Raji (cell line): ENCODE measurements at regions not wholly inside any gene's neighbourhood (a gene's known extent, or its start where the extent isn't known, plus 50 kb on each side); places are given as distances from the start of the nearest gene placed in this dataset.

Experiments
- POLR2A ChIP-seq: IDR thresholded peaks from 2 replicates; pipeline ENCODE4 v1.6.1; 2011; ENCODE audit warnings: low read depth, low read length, control low read depth; ENCODE audit not compliant: insufficient read depth

DNA sequence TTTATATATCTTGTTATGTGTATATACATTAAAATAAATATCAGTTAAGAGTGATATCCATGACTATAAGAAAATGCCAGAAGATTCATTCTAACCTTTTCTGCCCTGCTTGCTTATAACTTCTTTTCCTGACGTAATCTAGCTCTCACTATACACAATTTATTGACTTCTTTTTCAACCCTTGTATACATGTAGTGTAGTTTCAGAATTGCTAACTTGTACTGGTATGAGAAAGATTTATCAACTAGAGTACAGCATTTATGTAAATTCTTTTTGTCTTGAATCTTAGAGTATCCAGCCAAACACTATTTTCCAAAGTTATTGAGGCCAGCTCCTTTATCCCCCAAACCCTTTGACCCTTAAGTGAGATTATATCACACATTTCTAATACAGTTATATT lies 798.0 kb upstream of the RAB6C start:
- no peak for TF ChIP-seq POLR2A

DNA sequence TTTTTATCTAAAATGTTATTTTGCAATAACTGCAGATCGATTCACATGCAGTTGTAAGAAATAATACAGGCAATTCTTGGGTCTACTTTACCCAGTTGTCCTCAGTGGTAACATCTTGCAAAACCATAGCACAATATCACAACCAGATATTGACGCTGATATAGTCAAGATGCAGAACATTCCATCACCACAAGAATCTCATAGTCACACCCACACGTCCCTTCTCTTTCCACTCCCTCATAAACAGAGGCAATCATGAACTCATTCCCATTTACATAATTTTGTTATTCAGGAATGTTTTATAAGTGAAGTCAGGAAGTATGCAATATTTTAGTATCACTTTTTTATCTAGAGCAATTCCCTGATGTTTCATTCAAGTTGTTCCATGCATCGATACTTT lies 797.5 kb upstream of the RAB6C start:
- no peak for TF ChIP-seq POLR2A

DNA sequence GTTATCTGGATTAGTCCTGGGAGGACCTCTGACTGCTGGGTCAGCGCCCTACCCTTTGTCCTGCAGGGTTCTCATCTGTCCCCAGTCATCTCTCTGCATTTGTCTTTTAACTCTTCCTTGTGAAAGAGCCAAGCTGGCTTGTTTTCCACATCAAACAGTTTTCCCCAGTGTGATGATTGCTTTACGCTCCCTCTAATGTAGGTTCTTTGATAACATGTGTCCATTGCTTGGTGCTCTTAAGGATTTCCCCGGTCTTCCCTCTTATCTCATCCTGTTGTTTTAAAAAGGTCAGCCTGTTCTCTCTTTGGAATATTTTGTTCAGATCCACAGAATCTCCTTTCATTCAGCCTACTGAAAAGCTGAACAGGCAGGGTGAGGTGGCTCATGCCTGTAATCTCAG lies 792.1 kb upstream of the RAB6C start:
- no peak for TF ChIP-seq POLR2A

DNA sequence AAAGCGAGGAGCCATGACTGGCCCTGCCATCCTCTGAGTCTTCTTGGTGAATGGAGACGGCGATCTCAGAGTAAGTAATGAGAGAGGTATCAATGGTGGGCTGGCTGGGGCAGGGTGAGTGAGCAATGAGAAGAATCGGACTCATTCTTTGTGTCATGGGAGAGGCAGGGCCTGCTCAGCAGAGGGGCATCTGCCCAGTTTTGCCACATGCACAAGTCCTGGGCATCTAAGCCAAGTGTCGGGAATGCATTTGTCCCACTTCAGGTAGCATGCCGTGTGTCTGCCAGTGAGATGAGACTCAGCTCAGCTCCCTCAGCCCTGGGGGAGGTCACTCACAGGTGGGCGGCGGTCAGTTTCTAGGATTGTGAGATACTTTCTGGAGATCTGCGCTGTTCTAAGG lies 791.0 kb upstream of the RAB6C start:
- no peak for TF ChIP-seq POLR2A

DNA sequence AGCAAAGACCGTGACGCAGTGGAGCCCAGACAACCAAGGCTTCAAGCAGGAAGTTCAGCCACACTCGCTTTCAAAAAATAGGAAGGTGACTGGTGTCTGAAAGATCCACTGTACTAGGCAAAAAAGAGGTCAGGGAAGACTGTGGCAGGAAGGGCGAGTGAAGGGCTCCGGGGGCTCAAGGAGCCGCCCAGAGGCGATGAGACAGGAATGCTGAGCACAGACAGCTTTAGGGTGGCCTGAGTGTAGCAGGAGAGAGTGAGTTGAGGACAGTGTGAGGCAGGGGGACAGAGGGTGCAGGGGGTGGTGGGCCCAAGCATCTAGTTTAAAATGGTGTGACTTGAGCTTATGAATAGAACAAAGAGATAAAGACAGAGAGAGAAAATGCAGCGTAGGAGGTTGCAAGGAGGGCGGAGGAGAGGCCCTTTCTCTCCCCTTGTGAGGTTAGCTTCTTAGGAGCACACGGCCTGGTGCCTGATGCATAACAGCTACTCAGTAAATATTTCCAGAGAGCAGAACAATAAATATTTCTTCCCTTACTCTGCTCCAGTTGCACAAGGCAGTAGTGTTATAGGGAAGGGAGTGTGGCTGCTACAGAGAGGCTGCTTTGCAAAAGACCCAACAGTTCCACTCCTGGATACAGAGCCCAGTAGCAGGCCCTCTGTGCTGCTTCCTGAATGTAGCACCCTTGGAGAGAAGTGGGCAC lies 789.7 kb upstream of the RAB6C start:
- no peak for TF ChIP-seq POLR2A

DNA sequence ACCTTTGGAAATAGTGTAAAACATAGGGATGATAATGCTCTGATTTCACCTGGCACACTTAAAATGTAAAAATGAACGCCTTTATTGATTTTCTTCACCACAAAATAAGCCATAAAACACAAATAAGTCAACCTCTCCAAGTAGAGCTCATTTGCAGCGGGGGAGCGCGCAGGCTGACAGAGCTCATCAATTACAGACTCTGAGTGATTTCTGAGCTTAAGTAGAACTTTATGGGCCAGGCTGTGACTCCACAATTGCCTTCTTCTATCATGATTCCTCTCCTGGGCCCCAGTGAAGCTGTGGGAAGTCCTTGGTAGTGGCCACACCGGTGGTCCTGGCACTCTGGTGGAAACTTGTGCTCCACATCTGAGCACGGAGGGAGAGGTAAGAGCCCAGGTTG lies 789.0 kb upstream of the RAB6C start:
- TF ChIP-seq POLR2A, result no peak

DNA sequence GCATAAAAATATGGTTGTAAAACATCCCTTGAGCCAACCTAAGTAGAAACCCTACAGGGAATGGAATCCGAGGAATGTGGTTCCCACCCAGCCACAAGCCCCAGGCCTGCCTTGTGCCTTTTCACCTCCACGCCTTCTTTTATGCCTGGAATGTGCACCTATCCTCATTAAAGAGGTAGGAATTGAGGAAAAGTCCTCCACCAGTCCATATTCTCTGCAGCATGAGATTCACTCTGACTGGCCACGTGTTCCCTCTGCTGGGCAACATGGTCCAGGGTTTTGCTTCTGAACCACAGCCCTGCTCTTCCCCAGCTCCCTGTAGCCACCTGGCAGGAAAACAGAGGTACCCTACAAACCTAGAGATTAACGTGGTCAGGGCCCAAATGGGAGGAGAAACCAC lies 787.9 kb upstream of the RAB6C start:
- TF ChIP-seq POLR2A, result no peak

DNA sequence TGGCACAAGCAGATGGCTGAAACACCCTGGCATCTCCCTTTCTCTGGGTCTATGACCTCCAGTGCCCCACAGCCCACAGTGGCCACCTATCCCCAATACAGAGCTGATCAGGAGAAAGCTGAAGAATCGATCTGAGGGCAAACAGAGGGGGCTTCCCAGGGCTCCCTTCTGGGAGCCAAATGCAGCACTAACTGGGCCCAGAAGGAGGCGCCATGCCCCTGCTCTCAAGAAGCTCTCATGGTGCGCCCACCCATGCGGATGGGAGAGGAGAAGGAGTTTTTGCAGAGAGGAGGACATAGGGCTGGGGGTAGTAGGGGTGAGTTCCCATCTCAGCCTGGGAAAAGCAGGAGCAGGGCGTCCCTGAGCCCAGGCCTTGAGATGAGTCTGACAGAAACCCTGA lies 787.3 kb upstream of the RAB6C start:
- TF ChIP-seq POLR2A, result no peak

DNA sequence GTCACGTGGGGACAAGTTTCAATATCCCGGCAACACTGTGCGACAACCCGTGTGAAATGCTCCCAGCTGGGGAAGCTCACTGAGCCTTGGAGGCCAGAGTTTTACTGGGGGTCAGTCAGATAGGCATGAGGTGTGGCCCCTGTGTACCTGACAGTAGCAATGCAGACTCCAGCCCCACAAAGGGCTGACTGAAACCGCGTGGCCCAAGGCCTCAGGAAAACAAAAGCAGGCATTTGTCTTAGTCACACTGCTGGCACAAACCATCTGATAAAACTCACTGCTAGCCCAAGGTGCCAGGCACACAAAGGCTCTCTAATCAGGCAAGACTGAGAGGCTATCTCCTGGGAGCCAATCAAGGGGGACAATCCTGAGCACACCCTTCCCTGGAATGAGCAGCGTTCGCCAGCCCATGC lies 786.6 kb upstream of the RAB6C start:
- no peak for TF ChIP-seq POLR2A

DNA sequence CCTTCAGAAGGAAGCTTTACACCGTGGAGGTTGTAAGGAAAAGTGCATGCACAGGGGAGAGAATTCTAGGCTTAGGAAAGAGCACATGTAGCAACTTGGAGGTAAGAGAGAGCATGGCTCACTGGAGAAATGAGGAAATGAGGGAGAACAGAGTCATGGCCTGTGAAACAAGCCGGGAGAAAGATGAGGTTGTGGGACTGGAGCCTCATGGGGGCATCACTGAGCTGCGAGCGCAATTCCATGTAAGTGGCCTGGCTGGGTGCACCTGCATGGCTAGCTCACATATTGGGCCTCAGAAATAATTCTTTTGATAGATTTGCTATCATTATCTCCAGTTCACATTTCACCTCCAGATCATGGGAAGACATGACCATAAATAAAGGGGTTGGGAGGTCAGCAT lies 785.5 kb upstream of the RAB6C start:
- TF ChIP-seq POLR2A, result no peak

DNA sequence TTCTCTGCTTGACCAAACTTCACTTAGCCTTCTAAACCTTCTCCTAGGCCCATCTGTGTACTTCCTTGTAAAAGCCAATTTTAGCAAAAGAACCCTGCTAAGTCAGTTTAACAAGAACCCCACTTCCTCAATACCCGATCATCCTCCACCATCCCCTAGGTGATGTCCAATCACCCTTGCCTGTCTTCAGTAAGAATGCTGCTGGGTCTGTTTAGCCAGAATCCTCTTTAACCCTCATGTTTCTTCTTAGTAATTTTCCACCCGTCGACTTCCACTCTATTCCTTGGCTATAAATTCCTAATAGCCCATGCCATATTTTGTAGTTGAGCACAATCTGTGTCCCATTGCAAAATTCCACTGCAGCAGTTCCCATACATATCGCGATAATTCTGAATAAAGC lies 780.0 kb upstream of the RAB6C start:
- no peak for TF ChIP-seq POLR2A

DNA sequence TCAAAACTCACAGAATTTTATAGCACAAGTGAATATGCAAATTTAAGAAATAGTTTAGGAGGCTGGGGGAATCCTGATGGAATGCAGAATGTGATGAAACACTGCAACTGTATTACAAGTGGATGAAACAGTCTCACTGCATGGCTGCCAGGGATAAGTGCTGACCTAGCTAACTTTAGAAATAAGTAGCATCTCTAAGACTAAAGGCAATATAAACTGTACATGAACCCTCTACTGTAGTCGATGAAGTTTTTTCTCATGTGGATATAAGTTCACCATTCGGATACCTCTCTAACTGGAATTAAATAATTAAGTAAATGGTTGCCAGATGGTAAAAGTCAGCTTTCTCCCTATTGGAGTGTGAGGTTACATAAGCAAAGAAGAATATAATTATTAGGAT lies 777.8 kb upstream of the RAB6C start:
- TF ChIP-seq POLR2A, result no peak

DNA sequence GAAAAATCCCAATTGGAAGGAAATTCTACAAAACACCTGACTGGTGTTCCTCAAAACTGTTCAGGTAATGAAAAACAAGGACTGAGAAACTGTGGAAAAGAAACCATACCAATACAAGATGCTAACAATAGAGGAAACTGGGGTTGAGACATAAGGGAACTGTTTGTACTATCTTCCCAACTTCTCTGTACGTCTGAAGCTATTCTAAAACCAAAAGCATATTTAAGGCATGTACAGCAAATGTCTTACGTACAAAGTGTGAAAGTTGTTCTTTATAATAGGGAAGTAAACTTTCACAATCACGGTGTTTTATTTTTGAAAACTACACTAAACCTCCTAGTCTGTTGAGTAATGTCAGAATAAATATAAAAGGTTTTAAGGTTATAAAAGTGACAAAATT lies 776.1 kb upstream of the RAB6C start:
- TF ChIP-seq POLR2A, result no peak

DNA sequence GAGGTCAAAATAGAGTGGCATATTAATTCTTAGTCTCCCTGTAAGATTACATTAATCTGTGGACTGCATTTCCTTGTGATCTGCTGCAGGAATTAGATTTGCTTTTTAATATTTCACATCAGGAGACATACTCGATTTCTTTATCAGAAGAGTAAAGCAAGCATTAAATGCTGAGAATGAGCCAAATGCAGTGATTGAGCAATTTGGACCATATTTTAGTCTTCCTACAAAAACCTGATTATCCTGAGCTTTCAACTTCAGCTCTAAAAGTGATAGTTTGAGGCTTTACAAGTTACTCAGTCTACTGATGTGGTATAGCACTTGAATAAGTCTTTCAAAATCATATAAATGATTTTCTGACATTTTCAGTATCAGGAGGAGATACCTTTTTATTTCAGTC lies 774.3 kb upstream of the RAB6C start:
- TF ChIP-seq POLR2A, result no peak

DNA sequence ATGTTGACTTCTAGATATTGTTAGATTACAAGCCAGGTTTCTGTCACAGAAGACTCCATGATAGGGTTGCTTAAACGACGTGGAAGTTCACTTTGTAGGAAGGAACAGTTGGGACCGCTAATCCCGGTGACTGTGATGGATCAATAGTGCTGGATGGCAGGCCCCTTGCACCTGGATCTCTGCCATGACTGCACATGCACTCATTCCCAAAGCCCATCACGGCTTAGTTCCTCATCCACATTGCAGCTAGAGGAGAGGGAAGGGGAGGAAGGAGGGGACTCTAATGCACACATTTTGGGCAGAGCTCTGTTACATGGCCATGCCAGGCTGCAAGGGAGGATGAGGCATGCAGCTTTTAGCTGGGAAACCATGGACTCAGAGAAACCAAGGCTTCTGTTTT lies 773.7 kb upstream of the RAB6C start:
- TF ChIP-seq POLR2A, result no peak

DNA sequence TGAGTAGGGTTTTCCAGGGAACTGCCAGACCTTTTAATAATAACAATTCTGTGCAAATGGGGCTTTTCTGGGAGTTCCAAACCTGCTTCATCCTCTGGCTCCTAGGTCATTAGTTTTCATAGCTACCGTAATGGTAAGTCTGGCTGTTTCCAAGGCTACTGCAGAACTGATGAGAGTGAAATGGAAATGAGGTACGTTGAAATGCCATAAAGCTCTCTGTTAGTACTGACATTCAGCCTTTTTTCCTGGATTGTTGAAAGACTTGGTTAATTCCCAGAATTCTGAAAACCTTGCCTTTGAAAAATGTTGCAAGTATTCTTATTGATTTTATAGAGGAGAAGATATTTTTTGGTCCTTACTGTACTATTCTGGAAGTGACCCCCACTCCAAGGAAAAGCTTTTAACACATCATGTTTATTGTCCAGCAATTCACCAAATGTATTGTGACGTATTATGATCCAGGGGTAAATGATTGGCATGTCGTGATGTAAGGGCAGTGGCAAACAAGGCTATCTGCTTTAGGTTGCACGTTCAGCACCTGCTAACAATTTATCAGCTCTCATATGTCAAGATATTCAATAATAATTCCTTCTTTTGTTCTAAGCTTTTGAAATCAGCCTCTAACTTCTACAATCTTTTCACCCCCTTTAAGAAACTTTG lies 767.0 kb upstream of the RAB6C start:
- TF ChIP-seq POLR2A, result no peak

DNA sequence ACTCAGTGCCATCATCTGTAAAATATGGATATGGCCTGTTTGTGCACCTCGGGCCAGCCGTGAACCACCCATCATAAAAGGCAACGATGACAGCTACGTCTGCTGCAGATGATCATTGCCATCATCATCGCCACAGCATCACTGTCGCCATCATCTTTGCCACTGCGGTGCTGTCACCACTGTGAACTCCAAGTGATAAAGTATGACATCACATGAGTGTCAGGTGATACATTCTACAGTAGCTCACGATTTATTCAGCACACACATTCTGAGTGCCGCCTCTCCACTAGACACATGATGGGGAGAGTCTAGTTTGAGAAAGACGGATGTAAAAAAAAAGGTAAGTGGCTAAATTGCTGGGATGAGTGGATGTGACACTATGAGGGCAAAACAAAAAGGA lies 755.4 kb upstream of the RAB6C start:
- TF ChIP-seq POLR2A, result no peak

DNA sequence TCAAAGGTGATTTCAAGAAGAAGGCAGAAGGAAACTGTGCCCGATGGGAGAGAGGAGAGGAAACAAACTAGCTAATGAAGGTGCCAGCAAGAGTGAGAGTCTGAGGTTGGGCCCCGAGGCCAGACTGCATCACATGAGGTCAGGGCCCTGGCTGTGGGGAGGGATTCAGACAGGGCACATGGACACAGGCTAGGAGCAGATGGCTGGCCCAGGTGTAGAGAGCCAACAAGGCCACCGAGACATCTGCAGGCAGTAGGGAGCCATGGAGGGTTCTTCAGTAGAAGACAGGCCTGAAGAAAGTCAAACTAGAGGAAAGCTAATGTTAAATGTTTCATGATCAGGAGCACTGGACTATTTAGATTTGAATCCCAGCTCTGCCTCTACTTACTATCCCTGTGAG lies 755.0 kb upstream of the RAB6C start:
- no peak for TF ChIP-seq POLR2A

DNA sequence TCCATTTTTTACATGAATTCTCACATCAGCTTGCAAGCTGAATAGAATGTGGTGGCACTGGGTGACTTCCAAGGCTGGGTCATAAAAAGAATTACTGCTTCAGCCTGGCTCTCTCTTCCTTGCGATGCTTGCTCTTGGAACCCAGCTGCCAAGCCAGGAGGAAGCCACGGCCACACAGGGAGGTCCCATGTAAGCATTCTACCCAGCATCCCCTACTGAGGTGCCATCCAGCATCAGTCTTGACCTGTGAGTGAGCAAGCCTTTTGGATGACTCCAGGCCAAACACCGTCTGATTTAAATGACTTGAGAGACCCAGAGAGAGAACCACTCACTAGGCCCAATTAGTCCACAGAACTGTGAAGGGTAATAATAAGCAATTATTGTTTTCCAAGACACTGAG lies 750.3 kb upstream of the RAB6C start:
- TF ChIP-seq POLR2A, result no peak
